ENCODE measurements at regions not wholly inside any gene's neighbourhood (a gene's known extent, or its start where the extent isn't known, plus 50 kb on each side); places are given as distances from the start of the nearest gene placed in this dataset.

DNA sequence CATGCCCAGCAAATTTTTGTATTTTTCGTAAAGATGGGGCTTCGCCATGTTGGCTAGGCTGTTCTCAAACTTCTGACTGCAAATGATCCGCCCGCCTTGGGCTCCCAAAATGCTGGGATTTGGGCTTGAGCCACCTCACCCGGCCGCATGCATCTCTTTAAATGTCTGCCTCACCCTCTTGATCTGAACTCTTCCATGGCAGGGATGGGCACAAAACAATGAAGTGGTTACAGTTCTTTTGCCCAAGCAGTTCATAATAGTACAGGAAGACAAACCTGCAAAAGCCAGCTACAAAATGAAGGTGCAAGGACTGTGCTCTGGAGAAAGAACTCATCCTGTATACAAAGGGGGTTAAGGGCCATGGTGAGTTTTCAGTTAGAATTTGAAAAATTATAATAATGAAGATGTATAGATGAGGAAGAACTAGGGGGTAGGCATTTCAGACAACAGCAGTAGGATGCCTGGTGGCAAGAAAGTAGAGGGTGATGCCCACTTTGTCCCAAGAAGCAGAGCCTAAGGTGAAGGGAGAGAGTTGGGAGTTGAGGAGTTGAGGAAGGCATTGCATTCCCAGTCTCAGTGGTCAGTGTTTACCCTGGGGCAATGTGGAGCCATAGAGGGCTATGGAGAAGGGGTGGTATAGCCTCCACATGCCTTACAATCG lies 160.8 kb upstream of the MYCN start:
- no peak for TF ChIP-seq CTCF (IDR thresholded peaks at IDR 0.05; ENCODE audit: borderline replicate concordance, extremely low read depth, low read length, poor library complexity, severe bottlenecking)
- no peak for TF ChIP-seq EZH2 (IDR thresholded peaks at IDR 0.05; ENCODE audit: borderline replicate concordance, low read depth, low read length, severe bottlenecking)

Data from DND-41 (cell line).